Kidney (tissue), 13 donors: ENCODE measurements at regions not wholly inside any gene's neighbourhood (a gene's known extent, or its start where the extent isn't known, plus 50 kb on each side); places are given as distances from the start of the nearest gene placed in this dataset.

Experiments used
- DNase-seq, 5 donors: peaks; one replicate each; pipeline ENCODE4 v3.0.0-alpha.2; 2013 to 2020
- FAIRE-seq: peaks from 2 replicates; lab custom pipeline; 2012; peaks lifted over from hg19 to GRCh38; lab: Jason Lieb, UNC
- H3K27ac ChIP-seq, 2 donors: one replicate each; pipeline ENCODE4 v1.7.0; 2013; ENCODE audit warnings: low read depth in 2 of 2, low read length in 2 of 2, inconsistent platforms in 1 of 2
- H3K27me3 ChIP-seq: one replicate; pipeline ENCODE4 v1.7.1; 2013; ENCODE audit warnings: low read length, inconsistent platforms; ENCODE audit not compliant: control insufficient read depth, insufficient read depth
- H3K36me3 ChIP-seq, 3 donors: one replicate each; pipeline versions ENCODE4 v1.7.0 to v1.7.1; 2013; ENCODE audit warnings: low read length in 3 of 3, control low read depth in 1 of 3, inconsistent platforms in 1 of 3; ENCODE audit not compliant: insufficient read depth in 3 of 3, control insufficient read depth in 2 of 3
- H3K4me1 ChIP-seq, 3 donors: one replicate each; pipeline versions ENCODE4 v1.7.0 to v1.7.1; 2013; ENCODE audit warnings: low read length in 3 of 3, inconsistent platforms in 1 of 3, low read depth in 1 of 3; ENCODE audit not compliant: control insufficient read depth in 2 of 3, insufficient read depth in 2 of 3
- H3K4me3 ChIP-seq, 3 donors: one replicate each; pipeline versions ENCODE4 v1.7.0 to v1.8.1; 2013; ENCODE audit warnings: low read length in 3 of 3, control low read depth in 1 of 3, inconsistent platforms in 1 of 3
- H3K9ac ChIP-seq, 3 donors: one replicate each; pipeline versions ENCODE4 v1.7.0 to v1.7.1; 2013; ENCODE audit warnings: low read length in 3 of 3, control low read depth in 1 of 3, inconsistent platforms in 1 of 3
- H3K9me3 ChIP-seq, 3 donors: one replicate each; pipeline versions ENCODE4 v1.7.0 to v1.7.1; 2013; ENCODE audit warnings: low read length in 3 of 3, control low read depth in 1 of 3, inconsistent platforms in 1 of 3; ENCODE audit not compliant: control insufficient read depth in 2 of 3, insufficient read depth in 1 of 3
- CTCF ChIP-seq: IDR thresholded peaks from 3 replicates; pipeline ENCODE4 v1.5.1; 2012; ENCODE audit warnings: mild to moderate bottlenecking, moderate library complexity, borderline replicate concordance; ENCODE audit not compliant: insufficient read depth; ENCODE audit errors: extremely low read depth
- intact Hi-C: fragments of 100-400 bp; cut with DNase I; formaldehyde crosslinking; loops from one replicate; pipeline ENCODE4 v1.11.1; 2022
- donor health status: control.
- donor health status: control.
- donor health status: control.
- donor health status: control.
- donor health status: control.
- donor health status: DM: yes; HTN: yes; CAD: no.
- donor health status: Normal renal cell carcinoma (clear cell type).

GRCh38 chrX:94178145-94178788 lies 504.3 kb downstream of the FAM133A start:
- FAIRE-seq = no peak
- DNase-seq = no peak
- TF ChIP-seq CTCF = no peak

GRCh38 chrX:94204524-94204923 lies 530.5 kb downstream of the FAM133A start:
- H3K9me3 ChIP-seq = no peaks in the 10 kb centered on the region
- intact Hi-C loops = no loop called here
- H3K36me3 ChIP-seq = no peaks in the 10 kb centered on the region
- H3K27me3 ChIP-seq = no peaks in the 10 kb centered on the region
- H3K4me3 ChIP-seq = no peak overlapping the region
- no peak overlapping the region for H3K9ac ChIP-seq
- FAIRE-seq = no peak
- DNase-seq = no peak
- TF ChIP-seq CTCF = no peak
- H3K4me1 ChIP-seq = no peaks in the 10 kb centered on the region
- no peak overlapping the region for H3K27ac ChIP-seq

More at GRCh38 chrX:94178145-94178788, 504.3 kb downstream of the FAM133A start:
- Histone ChIP-seq H3K36me3 (no peaks in the 10 kb centered on the region), H3K27ac (no peak overlapping the region), H3K9ac (no peak overlapping the region), H3K4me3 (no peak overlapping the region), H3K9me3 (no peaks in the 10 kb centered on the region), H3K27me3 (no peaks in the 10 kb centered on the region), H3K4me1 (no peaks in the 10 kb centered on the region)
- intact Hi-C loops = no loop called here

GRCh38 chrX:94216738-94217137 lies 542.7 kb downstream of the FAM133A start:
- FAIRE-seq (no peak), DNase-seq (no peak)
- Histone ChIP-seq H3K9ac (no peak overlapping the region), H3K27me3 (peaks cover 2% of the 10 kb centered on the region), H3K27ac (no peak overlapping the region), H3K9me3 (no peaks in the 10 kb centered on the region), H3K4me3 (no peak overlapping the region), H3K4me1 (no peaks in the 10 kb centered on the region), H3K36me3 (no peaks in the 10 kb centered on the region)
- TF ChIP-seq CTCF = no peak
- intact Hi-C loops = no loop called here

- Histone ChIP-seq H3K27ac (no peak overlapping the region), H3K9me3 (no peaks in the 10 kb centered on the region), H3K36me3 (no peaks in the 10 kb centered on the region), H3K27me3 (no peaks in the 10 kb centered on the region), H3K9ac (no peak overlapping the region), H3K4me3 (no peak overlapping the region), H3K4me1 (no peaks in the 10 kb centered on the region)
- no peak for FAIRE-seq
- TF ChIP-seq CTCF = no peak
- DNase-seq = no peak
- intact Hi-C loops = no loop called here
Measured at GRCh38 chrX:94252211-94252610, 578.2 kb downstream of the FAM133A start.
